CD14-positive monocyte (primary cell): ENCODE measurements at regions not wholly inside any gene's neighbourhood (a gene's known extent, or its start where the extent isn't known, plus 50 kb on each side); places are given as distances from the start of the nearest gene placed in this dataset.

Source experiments
- DNase-seq, 3 donors: peaks; one replicate each; pipeline ENCODE4 v3.0.0-alpha.2; 2011 to 2022
- H2AFZ ChIP-seq: 2 replicates; pipeline ENCODE4 v1.6.0; 2012; ENCODE audit warnings: mild to moderate bottlenecking, low read depth, low read length, inconsistent platforms; ENCODE audit not compliant: insufficient read depth, poor library complexity, severe bottlenecking
- H3K27ac ChIP-seq, 2 donors: 1 replicate in 1 of 2; 2 replicates in 1 of 2; pipeline ENCODE4 v1.5.1; 2012 to 2013; ENCODE audit warnings: low read length in 2 of 2, control low read depth in 1 of 2, inconsistent platforms in 1 of 2, low read depth in 1 of 2, mild to moderate bottlenecking in 1 of 2
- H3K27me3 ChIP-seq, 2 donors: one replicate each; pipeline versions ENCODE4 v1.6.0 to v1.6.1; 2011 to 2013; ENCODE audit warnings: low read length in 2 of 2; ENCODE audit not compliant: control insufficient read depth in 2 of 2, insufficient read depth in 2 of 2
- H3K36me3 ChIP-seq, 2 donors: replicated peaks in 1 of 2; 1 replicate in 1 of 2; 2 replicates in 1 of 2; pipeline versions ENCODE4 v1.5.1 to v1.6.1; 2012 to 2013; ENCODE audit warnings: low read length in 2 of 2, control low read depth in 1 of 2, inconsistent platforms in 1 of 2, mild to moderate bottlenecking in 1 of 2; ENCODE audit not compliant: insufficient read depth in 2 of 2, control insufficient read depth in 1 of 2
- H3K4me1 ChIP-seq, 2 donors: 1 replicate in 1 of 2; 2 replicates in 1 of 2; pipeline versions ENCODE4 v1.5.1 to v1.6.1; 2012 to 2013; ENCODE audit warnings: low read length in 2 of 2, control low read depth in 1 of 2, inconsistent platforms in 1 of 2, mild to moderate bottlenecking in 1 of 2, moderate library complexity in 1 of 2; ENCODE audit not compliant: insufficient read depth in 2 of 2, control insufficient read depth in 1 of 2
- H3K4me2 ChIP-seq: replicated peaks from 2 replicates; pipeline ENCODE3; 2012; ENCODE audit warnings: low read length, moderate library complexity, mild to moderate bottlenecking; ENCODE audit not compliant: poor library complexity, severe bottlenecking; ENCODE audit errors: extremely low read depth
- H3K4me3 ChIP-seq, 3 experiments: fragments of 200-600 bp in 1 of 3; sonication (generic) in 1 of 3; replicated peaks in 1 of 3; 1 replicate in 2 of 3; 2 replicates in 1 of 3; pipeline ENCODE4 v1.5.1; 2011 to 2013; ENCODE audit warnings: low read length in 3 of 3, mild to moderate bottlenecking in 3 of 3, control low read depth in 2 of 3, low read depth in 2 of 3, inconsistent platforms in 1 of 3, moderate library complexity in 1 of 3
- H3K79me2 ChIP-seq: 2 replicates; pipeline ENCODE4 v1.6.0; 2012; ENCODE audit warnings: mild to moderate bottlenecking, control low read depth, inconsistent platforms, low read length, moderate library complexity; ENCODE audit not compliant: insufficient read depth
- H3K9ac ChIP-seq: 2 replicates; pipeline ENCODE4 v1.6.0; 2017; ENCODE audit warnings: low read length, mild to moderate bottlenecking; ENCODE audit not compliant: insufficient read depth, poor library complexity, severe bottlenecking
- H3K9me3 ChIP-seq, 2 donors: replicated peaks in 1 of 2; 1 replicate in 1 of 2; 2 replicates in 1 of 2; pipeline versions ENCODE4 v1.5.1 to v1.6.1; 2012 to 2013; ENCODE audit warnings: low read length in 2 of 2, control low read depth in 1 of 2; ENCODE audit not compliant: control insufficient read depth in 1 of 2, insufficient read depth in 1 of 2
- H4K20me1 ChIP-seq: 2 replicates; pipeline ENCODE4 v1.6.0; 2012; ENCODE audit warnings: mild to moderate bottlenecking, low read length, control low read depth, moderate library complexity; ENCODE audit not compliant: insufficient read depth
- H3K27ac Mint-ChIP-seq, 7 donors: one replicate each; pipeline ENCODE4 v1.8.0; 2020; ENCODE audit warnings: mild to moderate bottlenecking in 7 of 7, mixed read lengths in 7 of 7, moderate library complexity in 6 of 7, inconsistent platforms in 2 of 7
- H3K27me3 Mint-ChIP-seq, 3 donors: one replicate each; pipeline ENCODE4 v1.8.0; 2021 to 2022; ENCODE audit warnings: low read depth in 3 of 3, mild to moderate bottlenecking in 3 of 3, mixed read lengths in 3 of 3, moderate library complexity in 3 of 3, inconsistent platforms in 1 of 3
- H3K36me3 Mint-ChIP-seq, 2 donors: one replicate each; pipeline ENCODE4 v1.8.0; 2020; ENCODE audit warnings: mixed read lengths in 2 of 2, inconsistent platforms in 1 of 2, mild to moderate bottlenecking in 1 of 2
- H3K4me1 Mint-ChIP-seq: one replicate; pipeline ENCODE4 v1.8.0; 2020; ENCODE audit warnings: mild to moderate bottlenecking, mixed read lengths
- H3K4me3 Mint-ChIP-seq, 2 donors: one replicate each; pipeline ENCODE4 v1.8.0; 2020; ENCODE audit warnings: mild to moderate bottlenecking in 2 of 2, mixed read lengths in 2 of 2, moderate library complexity in 1 of 2
- H3K9me3 Mint-ChIP-seq, 7 donors: one replicate each; pipeline ENCODE4 v1.8.0; 2020 to 2022; ENCODE audit warnings: mixed read lengths in 7 of 7, mild to moderate bottlenecking in 6 of 7, moderate library complexity in 6 of 7, inconsistent platforms in 2 of 7
- WGBS: methylation state at CpG from one replicate; pipeline ENCODE4 v1.1.5; 2013; ENCODE audit warnings: missing lambda C conversion rate; ENCODE audit not compliant: insufficient coverage; 5-methylcytosine and 5-hydroxymethylcytosine counted together
- intact Hi-C, 2 donors: fragments of 100-400 bp; cut with micrococcal nuclease; formaldehyde crosslinking; loops; one replicate each; pipeline versions ENCODE4 v1.15.0 to v1.15.1; 2023
- TF ChIP-seq, protein P1 (sequence below): fragments of 200-600 bp; IDR thresholded peaks from one replicate; pipeline ENCODE4 v1.8.0; 2022; ENCODE audit warnings: antibody characterized with exemption, mild to moderate bottlenecking

GRCh38 chr5:8258801-8259200, 389.9 kb downstream of the MTRR start:
- no peak overlapping the region for H3K4me3 ChIP-seq
- H3K27me3 Mint-ChIP-seq = peaks cover 0 to 1% (median 0%) of the 10 kb centered on the region in 3 donors
- intact Hi-C loops = no loop called here
- H3K9ac ChIP-seq = no peak overlapping the region
- H3K4me1 ChIP-seq = no peaks in the 10 kb centered on the region
- no peaks in the 10 kb centered on the region for H3K36me3 ChIP-seq
- no peaks in the 10 kb centered on the region for H4K20me1 ChIP-seq
- no peak overlapping the region for H3K27ac ChIP-seq
- H3K4me1 Mint-ChIP-seq = no peaks in the 10 kb centered on the region
- DNase-seq = no peak
- no peak overlapping the region for H3K27ac Mint-ChIP-seq
- 90% methylated on average over 2 of the region's 3 CpGs for WGBS
- H3K27me3 ChIP-seq = no peaks in the 10 kb centered on the region
- no peaks in the 10 kb centered on the region for H3K79me2 ChIP-seq
- no peak overlapping the region for H2AFZ ChIP-seq
- no peaks in the 10 kb centered on the region for H3K36me3 Mint-ChIP-seq
- TF ChIP-seq, protein P1, sequence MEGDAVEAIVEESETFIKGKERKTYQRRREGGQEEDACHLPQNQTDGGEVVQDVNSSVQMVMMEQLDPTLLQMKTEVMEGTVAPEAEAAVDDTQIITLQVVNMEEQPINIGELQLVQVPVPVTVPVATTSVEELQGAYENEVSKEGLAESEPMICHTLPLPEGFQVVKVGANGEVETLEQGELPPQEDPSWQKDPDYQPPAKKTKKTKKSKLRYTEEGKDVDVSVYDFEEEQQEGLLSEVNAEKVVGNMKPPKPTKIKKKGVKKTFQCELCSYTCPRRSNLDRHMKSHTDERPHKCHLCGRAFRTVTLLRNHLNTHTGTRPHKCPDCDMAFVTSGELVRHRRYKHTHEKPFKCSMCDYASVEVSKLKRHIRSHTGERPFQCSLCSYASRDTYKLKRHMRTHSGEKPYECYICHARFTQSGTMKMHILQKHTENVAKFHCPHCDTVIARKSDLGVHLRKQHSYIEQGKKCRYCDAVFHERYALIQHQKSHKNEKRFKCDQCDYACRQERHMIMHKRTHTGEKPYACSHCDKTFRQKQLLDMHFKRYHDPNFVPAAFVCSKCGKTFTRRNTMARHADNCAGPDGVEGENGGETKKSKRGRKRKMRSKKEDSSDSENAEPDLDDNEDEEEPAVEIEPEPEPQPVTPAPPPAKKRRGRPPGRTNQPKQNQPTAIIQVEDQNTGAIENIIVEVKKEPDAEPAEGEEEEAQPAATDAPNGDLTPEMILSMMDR = no peak
- H3K9me3 ChIP-seq = no peaks in the 10 kb centered on the region
- no peak overlapping the region for H3K4me3 Mint-ChIP-seq
- H3K9me3 Mint-ChIP-seq = peaks cover 0 to 8% (median 0%) of the 10 kb centered on the region in 7 donors
- H3K4me2 ChIP-seq = no peak overlapping the region

DNA sequence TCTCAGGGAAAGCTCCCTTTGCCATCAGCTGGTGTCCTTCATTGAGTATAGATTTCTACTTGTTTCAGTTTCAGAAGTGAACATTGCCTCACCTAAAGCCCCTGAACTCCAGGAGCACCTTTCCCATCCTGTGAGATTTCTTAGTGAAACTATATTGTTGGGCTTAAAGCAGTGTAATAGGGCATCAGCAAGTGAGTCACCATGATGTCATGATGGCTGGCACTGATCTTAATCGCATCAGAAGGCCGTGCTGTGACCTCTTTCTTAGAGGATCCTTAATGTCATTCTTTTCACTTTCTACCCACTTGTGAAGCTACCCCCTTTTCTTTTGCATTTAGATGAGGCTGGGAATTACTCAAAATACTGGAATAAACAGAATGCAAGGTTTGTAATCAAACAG, 401.3 kb downstream of the MTRR start:
- TF ChIP-seq, protein P1 = no peak
- no peaks in the 10 kb centered on the region for H3K4me1 Mint-ChIP-seq
- no peak overlapping the region for H3K27ac ChIP-seq
- H3K36me3 Mint-ChIP-seq = no peaks in the 10 kb centered on the region
- H3K27ac Mint-ChIP-seq = no peak overlapping the region
- H3K36me3 ChIP-seq = no peaks in the 10 kb centered on the region
- H3K9ac ChIP-seq = no peak overlapping the region
- H3K27me3 Mint-ChIP-seq = peaks cover 0 to 1% (median 0%) of the 10 kb centered on the region in 3 donors
- no peak overlapping the region for H3K4me2 ChIP-seq
- intact Hi-C loops = no loop called here
- no peaks in the 10 kb centered on the region for H3K27me3 ChIP-seq
- DNase-seq = no peak
- H4K20me1 ChIP-seq = no peaks in the 10 kb centered on the region
- peaks cover 0 to 10% of the 10 kb centered on the region in 2 donors for H3K9me3 ChIP-seq
- H3K9me3 Mint-ChIP-seq = peaks cover 3 to 12% (median 7%) of the 10 kb centered on the region in 7 donors
- no peak overlapping the region for H3K4me3 Mint-ChIP-seq
- no peak overlapping the region for H2AFZ ChIP-seq
- no peaks in the 10 kb centered on the region for H3K4me1 ChIP-seq
- no CpG with 5 or more reads among the region's 2 CpGs for WGBS
- H3K79me2 ChIP-seq = no peaks in the 10 kb centered on the region
- H3K4me3 ChIP-seq = no peak overlapping the region
